GM23338 (cell line): ENCODE measurements at regions not wholly inside any gene's neighbourhood (a gene's known extent, or its start where the extent isn't known, plus 50 kb on each side); places are given as distances from the start of the nearest gene placed in this dataset.

Experiments
- CREB1 ChIP-seq: fragments of 250-450 bp; sonication (Bioruptor Pico); IDR thresholded peaks from 2 replicates; pipeline ENCODE4 v1.5.0; 2020; ENCODE audit warnings: low read depth, mild to moderate bottlenecking, moderate library complexity
- EZH2 ChIP-seq: fragments of 200-600 bp; sonication (generic); IDR thresholded peaks from one replicate; pipeline ENCODE4 v1.8.0; 2017; ENCODE audit warnings: antibody characterized with exemption, mild to moderate bottlenecking, low read depth; ENCODE audit not compliant: unreplicated experiment
- EZH2phosphoT487 ChIP-seq: fragments of 200-600 bp; sonication (generic); IDR thresholded peaks from one replicate; pipeline ENCODE4 v1.8.1; 2018; ENCODE audit warnings: antibody characterized with exemption; ENCODE audit not compliant: unreplicated experiment
- JUNB ChIP-seq: IDR thresholded peaks from one replicate; pipeline ENCODE4 v1.6.1; 2016; ENCODE audit warnings: antibody characterized with exemption; ENCODE audit not compliant: unreplicated experiment
- NANOG ChIP-seq: IDR thresholded peaks from 2 replicates; pipeline ENCODE4 v1.6.1; 2016; ENCODE audit warnings: antibody characterized with exemption, borderline replicate concordance
- POLR2AphosphoS5 ChIP-seq: IDR thresholded peaks from 2 replicates; pipeline ENCODE4 v1.6.1; 2016; ENCODE audit warnings: antibody characterized with exemption, low read depth
- STAT1 ChIP-seq: IDR thresholded peaks from one replicate; pipeline ENCODE4 v1.6.1; 2016; ENCODE audit warnings: antibody characterized with exemption; ENCODE audit not compliant: unreplicated experiment
- ZNF114 ChIP-seq: fragments of 250-450 bp; sonication (Bioruptor Pico); IDR thresholded peaks from 2 replicates; pipeline ENCODE4 v1.5.0; 2020; ENCODE audit warnings: mild to moderate bottlenecking, moderate library complexity
- ZNF331 ChIP-seq: fragments of 250-450 bp; sonication (Bioruptor Pico); IDR thresholded peaks from 2 replicates; pipeline ENCODE4 v1.5.0; 2020; ENCODE audit warnings: low read depth, mild to moderate bottlenecking, moderate library complexity
- TF ChIP-seq, protein P1 (sequence below), 2 experiments: fragments of 200-600 bp in 1 of 2; sonication (generic) in 1 of 2; conservative IDR thresholded peaks; 2 replicates each; pipeline versions ENCODE4 v1.5.1 to v1.6.1; 2016 to 2017; ENCODE audit warnings: antibody characterized with exemption in 2 of 2, low read depth in 2 of 2, mild to moderate bottlenecking in 2 of 2, moderate library complexity in 1 of 2
- TF ChIP-seq, protein P2 (sequence below): IDR thresholded peaks from 2 replicates; pipeline ENCODE4 v1.6.1; 2016; ENCODE audit warnings: antibody characterized with exemption
- TF ChIP-seq, protein P3 (sequence below): IDR thresholded peaks from one replicate; pipeline ENCODE4 v1.6.1; 2018; ENCODE audit warnings: antibody characterized with exemption; ENCODE audit not compliant: unreplicated experiment

DNA sequence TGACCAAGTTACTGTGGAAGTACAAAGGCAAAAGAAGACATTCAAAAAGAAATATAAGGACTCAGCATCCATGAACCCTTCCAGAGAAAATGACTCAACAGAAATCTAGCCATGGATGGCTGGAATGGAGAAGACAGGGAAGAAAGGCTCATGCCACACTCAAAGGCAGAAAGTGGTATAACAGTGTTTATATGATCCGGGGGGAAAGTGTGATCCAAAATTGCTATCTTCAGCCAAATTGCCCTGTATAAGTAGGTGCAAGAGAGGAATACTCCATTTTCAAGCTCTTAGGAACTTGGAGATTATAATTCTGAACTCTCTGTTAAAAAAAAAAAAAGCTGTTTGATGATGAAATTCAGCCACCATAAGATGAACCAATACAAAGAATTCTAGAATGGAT is 81.8 kb upstream of the TENM4 start:
- TF ChIP-seq, protein P1, sequence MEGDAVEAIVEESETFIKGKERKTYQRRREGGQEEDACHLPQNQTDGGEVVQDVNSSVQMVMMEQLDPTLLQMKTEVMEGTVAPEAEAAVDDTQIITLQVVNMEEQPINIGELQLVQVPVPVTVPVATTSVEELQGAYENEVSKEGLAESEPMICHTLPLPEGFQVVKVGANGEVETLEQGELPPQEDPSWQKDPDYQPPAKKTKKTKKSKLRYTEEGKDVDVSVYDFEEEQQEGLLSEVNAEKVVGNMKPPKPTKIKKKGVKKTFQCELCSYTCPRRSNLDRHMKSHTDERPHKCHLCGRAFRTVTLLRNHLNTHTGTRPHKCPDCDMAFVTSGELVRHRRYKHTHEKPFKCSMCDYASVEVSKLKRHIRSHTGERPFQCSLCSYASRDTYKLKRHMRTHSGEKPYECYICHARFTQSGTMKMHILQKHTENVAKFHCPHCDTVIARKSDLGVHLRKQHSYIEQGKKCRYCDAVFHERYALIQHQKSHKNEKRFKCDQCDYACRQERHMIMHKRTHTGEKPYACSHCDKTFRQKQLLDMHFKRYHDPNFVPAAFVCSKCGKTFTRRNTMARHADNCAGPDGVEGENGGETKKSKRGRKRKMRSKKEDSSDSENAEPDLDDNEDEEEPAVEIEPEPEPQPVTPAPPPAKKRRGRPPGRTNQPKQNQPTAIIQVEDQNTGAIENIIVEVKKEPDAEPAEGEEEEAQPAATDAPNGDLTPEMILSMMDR (conservative IDR thresholded peaks at IDR 0.05; ENCODE audit: low read depth in 2 of 2): no peak
- TF ChIP-seq, protein P2, sequence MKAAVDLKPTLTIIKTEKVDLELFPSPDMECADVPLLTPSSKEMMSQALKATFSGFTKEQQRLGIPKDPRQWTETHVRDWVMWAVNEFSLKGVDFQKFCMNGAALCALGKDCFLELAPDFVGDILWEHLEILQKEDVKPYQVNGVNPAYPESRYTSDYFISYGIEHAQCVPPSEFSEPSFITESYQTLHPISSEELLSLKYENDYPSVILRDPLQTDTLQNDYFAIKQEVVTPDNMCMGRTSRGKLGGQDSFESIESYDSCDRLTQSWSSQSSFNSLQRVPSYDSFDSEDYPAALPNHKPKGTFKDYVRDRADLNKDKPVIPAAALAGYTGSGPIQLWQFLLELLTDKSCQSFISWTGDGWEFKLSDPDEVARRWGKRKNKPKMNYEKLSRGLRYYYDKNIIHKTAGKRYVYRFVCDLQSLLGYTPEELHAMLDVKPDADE: no peak
- no peak for TF ChIP-seq POLR2AphosphoS5
- TF ChIP-seq, protein P3, sequence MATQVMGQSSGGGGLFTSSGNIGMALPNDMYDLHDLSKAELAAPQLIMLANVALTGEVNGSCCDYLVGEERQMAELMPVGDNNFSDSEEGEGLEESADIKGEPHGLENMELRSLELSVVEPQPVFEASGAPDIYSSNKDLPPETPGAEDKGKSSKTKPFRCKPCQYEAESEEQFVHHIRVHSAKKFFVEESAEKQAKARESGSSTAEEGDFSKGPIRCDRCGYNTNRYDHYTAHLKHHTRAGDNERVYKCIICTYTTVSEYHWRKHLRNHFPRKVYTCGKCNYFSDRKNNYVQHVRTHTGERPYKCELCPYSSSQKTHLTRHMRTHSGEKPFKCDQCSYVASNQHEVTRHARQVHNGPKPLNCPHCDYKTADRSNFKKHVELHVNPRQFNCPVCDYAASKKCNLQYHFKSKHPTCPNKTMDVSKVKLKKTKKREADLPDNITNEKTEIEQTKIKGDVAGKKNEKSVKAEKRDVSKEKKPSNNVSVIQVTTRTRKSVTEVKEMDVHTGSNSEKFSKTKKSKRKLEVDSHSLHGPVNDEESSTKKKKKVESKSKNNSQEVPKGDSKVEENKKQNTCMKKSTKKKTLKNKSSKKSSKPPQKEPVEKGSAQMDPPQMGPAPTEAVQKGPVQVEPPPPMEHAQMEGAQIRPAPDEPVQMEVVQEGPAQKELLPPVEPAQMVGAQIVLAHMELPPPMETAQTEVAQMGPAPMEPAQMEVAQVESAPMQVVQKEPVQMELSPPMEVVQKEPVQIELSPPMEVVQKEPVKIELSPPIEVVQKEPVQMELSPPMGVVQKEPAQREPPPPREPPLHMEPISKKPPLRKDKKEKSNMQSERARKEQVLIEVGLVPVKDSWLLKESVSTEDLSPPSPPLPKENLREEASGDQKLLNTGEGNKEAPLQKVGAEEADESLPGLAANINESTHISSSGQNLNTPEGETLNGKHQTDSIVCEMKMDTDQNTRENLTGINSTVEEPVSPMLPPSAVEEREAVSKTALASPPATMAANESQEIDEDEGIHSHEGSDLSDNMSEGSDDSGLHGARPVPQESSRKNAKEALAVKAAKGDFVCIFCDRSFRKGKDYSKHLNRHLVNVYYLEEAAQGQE: no peak
- TF ChIP-seq EZH2phosphoT487: no peak
- TF ChIP-seq EZH2: no peak
- TF ChIP-seq JUNB: no peak
- TF ChIP-seq CREB1 (CRISPR knock-in tag): no peak
- no peak for TF ChIP-seq STAT1
- TF ChIP-seq NANOG: no peak
- no peak for TF ChIP-seq ZNF331
- no peak for TF ChIP-seq ZNF114 (CRISPR knock-in tag)
